ENCODE measurements at regions not wholly inside any gene's neighbourhood (a gene's known extent, or its start where the extent isn't known, plus 50 kb on each side); places are given as distances from the start of the nearest gene placed in this dataset.

GRCh38 chr5:60514152-60514551 is 185.8 kb downstream of the DEPDC1B start:
- TF ChIP-seq, protein P1, sequence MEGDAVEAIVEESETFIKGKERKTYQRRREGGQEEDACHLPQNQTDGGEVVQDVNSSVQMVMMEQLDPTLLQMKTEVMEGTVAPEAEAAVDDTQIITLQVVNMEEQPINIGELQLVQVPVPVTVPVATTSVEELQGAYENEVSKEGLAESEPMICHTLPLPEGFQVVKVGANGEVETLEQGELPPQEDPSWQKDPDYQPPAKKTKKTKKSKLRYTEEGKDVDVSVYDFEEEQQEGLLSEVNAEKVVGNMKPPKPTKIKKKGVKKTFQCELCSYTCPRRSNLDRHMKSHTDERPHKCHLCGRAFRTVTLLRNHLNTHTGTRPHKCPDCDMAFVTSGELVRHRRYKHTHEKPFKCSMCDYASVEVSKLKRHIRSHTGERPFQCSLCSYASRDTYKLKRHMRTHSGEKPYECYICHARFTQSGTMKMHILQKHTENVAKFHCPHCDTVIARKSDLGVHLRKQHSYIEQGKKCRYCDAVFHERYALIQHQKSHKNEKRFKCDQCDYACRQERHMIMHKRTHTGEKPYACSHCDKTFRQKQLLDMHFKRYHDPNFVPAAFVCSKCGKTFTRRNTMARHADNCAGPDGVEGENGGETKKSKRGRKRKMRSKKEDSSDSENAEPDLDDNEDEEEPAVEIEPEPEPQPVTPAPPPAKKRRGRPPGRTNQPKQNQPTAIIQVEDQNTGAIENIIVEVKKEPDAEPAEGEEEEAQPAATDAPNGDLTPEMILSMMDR (IDR thresholded peaks at IDR 0.05; ENCODE audit: insufficient read depth, low read depth, low read length) = no peak
- TF ChIP-seq EZH2 (IDR thresholded peaks at IDR 0.05; ENCODE audit: insufficient read depth, low read length) = no peak
